SK-N-SH treated with all-trans-retinoic acid at 6 μM for 48 hours (cell line): ENCODE measurements at regions not wholly inside any gene's neighbourhood (a gene's known extent, or its start where the extent isn't known, plus 50 kb on each side); places are given as distances from the start of the nearest gene placed in this dataset.

Experiments
- ATAC-seq: fragments of 200-7000 bp; cut with Tn5 transposase; 3 replicates; pipeline ENCODE4 v1.9.1; 2020; ENCODE audit warnings: mild to moderate bottlenecking, moderate library complexity
- ARNTL ChIP-seq: fragments of 450-650 bp; formaldehyde crosslinking; IDR thresholded peaks from 2 replicates; pipeline ENCODE4 v1.5.0; 2020; ENCODE audit warnings: low read depth, mild to moderate bottlenecking, moderate library complexity, borderline replicate concordance
- BACH2 ChIP-seq: fragments of 250-450 bp; sonication (Bioruptor Pico); IDR thresholded peaks from 2 replicates; pipeline ENCODE4 v1.9.0; 2021; ENCODE audit warnings: mild to moderate bottlenecking, borderline replicate concordance
- CSDC2 ChIP-seq: fragments of 250-450 bp; sonication (Bioruptor Pico); IDR thresholded peaks from 2 replicates; pipeline ENCODE4 v1.5.0; 2020; ENCODE audit warnings: mild to moderate bottlenecking, moderate library complexity
- CSRNP3 ChIP-seq: fragments of 250-450 bp; sonication (Bioruptor Pico); IDR thresholded peaks from 2 replicates; pipeline ENCODE4 v1.5.1; 2021; ENCODE audit warnings: mild to moderate bottlenecking, moderate library complexity
- ESRRG ChIP-seq: fragments of 250-450 bp; sonication (Bioruptor Pico); IDR thresholded peaks from 2 replicates; pipeline ENCODE4 v1.6.1; 2021; ENCODE audit warnings: mild to moderate bottlenecking
- ISL1 ChIP-seq: fragments of 250-450 bp; sonication (Bioruptor Pico); IDR thresholded peaks from 2 replicates; pipeline ENCODE4 v2.1.2; 2022; ENCODE audit warnings: mild to moderate bottlenecking, moderate library complexity
- OSR1 ChIP-seq: fragments of 250-450 bp; sonication (Bioruptor Pico); IDR thresholded peaks from 2 replicates; pipeline ENCODE4 v1.8.0; 2022; ENCODE audit warnings: moderate library complexity, mild to moderate bottlenecking, inconsistent platforms
- PPARA ChIP-seq: fragments of 250-450 bp; sonication (Bioruptor Pico); IDR thresholded peaks from 2 replicates; pipeline ENCODE4 v1.5.0; 2020; ENCODE audit warnings: mild to moderate bottlenecking, borderline replicate concordance
- RARB ChIP-seq: fragments of 250-450 bp; sonication (Bioruptor Pico); IDR thresholded peaks from 2 replicates; pipeline ENCODE4 v1.8.0; 2021; ENCODE audit warnings: mild to moderate bottlenecking, moderate library complexity
- SNAI2 ChIP-seq: fragments of 250-450 bp; sonication (Bioruptor Pico); IDR thresholded peaks from 2 replicates; pipeline ENCODE4 v1.5.0; 2020; ENCODE audit warnings: mild to moderate bottlenecking, moderate library complexity
- TCF4 ChIP-seq: fragments of 250-450 bp; sonication (Bioruptor Pico); IDR thresholded peaks from 2 replicates; pipeline ENCODE4 v1.8.0; 2021; ENCODE audit warnings: mild to moderate bottlenecking, moderate library complexity, borderline replicate concordance
- TOX ChIP-seq: fragments of 250-450 bp; sonication (Bioruptor Pico); IDR thresholded peaks from 2 replicates; pipeline ENCODE4 v1.8.0; 2021; ENCODE audit warnings: mild to moderate bottlenecking, moderate library complexity, borderline replicate concordance
- ZC3H10 ChIP-seq: fragments of 250-450 bp; sonication (Bioruptor Pico); IDR thresholded peaks from 2 replicates; pipeline ENCODE4 v1.5.1; 2021; ENCODE audit warnings: mild to moderate bottlenecking, moderate library complexity
- ZFP3 ChIP-seq: fragments of 250-450 bp; sonication (Bioruptor Pico); IDR thresholded peaks from 2 replicates; pipeline ENCODE4 v1.5.0; 2020; ENCODE audit warnings: mild to moderate bottlenecking, moderate library complexity
- ZFP30 ChIP-seq: fragments of 450-650 bp; formaldehyde crosslinking; IDR thresholded peaks from 2 replicates; pipeline ENCODE4 v1.5.0; 2022; ENCODE audit warnings: mild to moderate bottlenecking, moderate library complexity
- ZNF565 ChIP-seq: fragments of 450-650 bp; formaldehyde crosslinking; conservative IDR thresholded peaks from 2 replicates; pipeline ENCODE4 v1.5.0; 2020; ENCODE audit warnings: low read depth, mild to moderate bottlenecking, moderate library complexity
- ZNF70 ChIP-seq: fragments of 450-650 bp; formaldehyde crosslinking; IDR thresholded peaks from 2 replicates; pipeline ENCODE4 v1.5.0; 2020; ENCODE audit warnings: mild to moderate bottlenecking, moderate library complexity
- ZNF8 ChIP-seq: fragments of 450-650 bp; formaldehyde crosslinking; IDR thresholded peaks from 2 replicates; pipeline ENCODE4 v1.5.0; 2020; ENCODE audit warnings: mild to moderate bottlenecking, moderate library complexity
- TF ChIP-seq, protein P1 (sequence below): fragments of 250-450 bp; sonication (Bioruptor Pico); IDR thresholded peaks from 2 replicates; pipeline ENCODE4 v1.8.0; 2020; ENCODE audit warnings: mild to moderate bottlenecking, moderate library complexity, borderline replicate concordance
- TF ChIP-seq, protein P2 (sequence below): fragments of 250-450 bp; sonication (Bioruptor Pico); IDR thresholded peaks from 2 replicates; pipeline ENCODE4 v1.5.0; 2020; ENCODE audit warnings: mild to moderate bottlenecking, moderate library complexity
- TF ChIP-seq, protein P3 (sequence below): fragments of 250-450 bp; sonication (Bioruptor Pico); IDR thresholded peaks from 2 replicates; pipeline ENCODE4 v1.8.0; 2021; ENCODE audit warnings: low read depth, mild to moderate bottlenecking, moderate library complexity, borderline replicate concordance

GRCh38 chr3:78201091-78201490, 1161.2 kb downstream of the ROBO2 start:
- TF ChIP-seq OSR1: no peak
- TF ChIP-seq RARB (CRISPR knock-in tag): no peak
- TF ChIP-seq PPARA (CRISPR knock-in tag): no peak
- TF ChIP-seq ZFP30: no peak
- no peak for ATAC-seq

DNA sequence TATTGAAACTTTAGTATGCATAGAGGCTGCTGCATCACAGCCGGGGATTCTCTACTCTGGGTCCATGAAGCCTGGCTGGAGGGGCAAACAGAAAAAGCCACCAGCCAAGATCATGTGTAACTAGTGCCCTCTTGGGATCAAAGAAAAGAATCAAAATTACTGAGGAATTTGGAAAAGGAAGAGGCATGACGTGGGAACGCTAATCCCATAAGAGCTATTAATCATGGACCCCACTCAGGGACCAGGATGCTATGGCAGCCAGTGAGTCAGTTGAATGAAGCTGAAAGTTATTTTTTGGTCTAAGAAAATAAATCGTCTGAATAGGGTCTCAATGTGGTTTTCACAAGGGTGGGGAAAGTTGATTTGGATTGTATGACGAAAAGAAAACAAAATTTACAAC, 1165.1 kb downstream of the ROBO2 start:
- TF ChIP-seq RARB (CRISPR knock-in tag) (no peak), ISL1 (CRISPR knock-in tag) (no peak), BACH2 (CRISPR knock-in tag) (no peak), OSR1 (no peak), ZNF565 (CRISPR knock-in tag) (no peak), TOX (CRISPR knock-in tag) (no peak), ARNTL (CRISPR knock-in tag) (no peak), CSRNP3 (CRISPR knock-in tag) (no peak), PPARA (CRISPR knock-in tag) (no peak), ZNF8 (no peak), ZFP30 (no peak), ESRRG (CRISPR knock-in tag) (no peak), ZFP3 (CRISPR knock-in tag) (no peak), ZC3H10 (CRISPR knock-in tag) (no peak), SNAI2 (no peak), TCF4 (CRISPR knock-in tag) (no peak), CSDC2 (no peak)
- TF ChIP-seq, protein P1, sequence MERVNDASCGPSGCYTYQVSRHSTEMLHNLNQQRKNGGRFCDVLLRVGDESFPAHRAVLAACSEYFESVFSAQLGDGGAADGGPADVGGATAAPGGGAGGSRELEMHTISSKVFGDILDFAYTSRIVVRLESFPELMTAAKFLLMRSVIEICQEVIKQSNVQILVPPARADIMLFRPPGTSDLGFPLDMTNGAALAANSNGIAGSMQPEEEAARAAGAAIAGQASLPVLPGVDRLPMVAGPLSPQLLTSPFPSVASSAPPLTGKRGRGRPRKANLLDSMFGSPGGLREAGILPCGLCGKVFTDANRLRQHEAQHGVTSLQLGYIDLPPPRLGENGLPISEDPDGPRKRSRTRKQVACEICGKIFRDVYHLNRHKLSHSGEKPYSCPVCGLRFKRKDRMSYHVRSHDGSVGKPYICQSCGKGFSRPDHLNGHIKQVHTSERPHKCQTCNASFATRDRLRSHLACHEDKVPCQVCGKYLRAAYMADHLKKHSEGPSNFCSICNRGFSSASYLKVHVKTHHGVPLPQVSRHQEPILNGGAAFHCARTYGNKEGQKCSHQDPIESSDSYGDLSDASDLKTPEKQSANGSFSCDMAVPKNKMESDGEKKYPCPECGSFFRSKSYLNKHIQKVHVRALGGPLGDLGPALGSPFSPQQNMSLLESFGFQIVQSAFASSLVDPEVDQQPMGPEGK (CRISPR knock-in tag): no peak
- TF ChIP-seq, protein P2, sequence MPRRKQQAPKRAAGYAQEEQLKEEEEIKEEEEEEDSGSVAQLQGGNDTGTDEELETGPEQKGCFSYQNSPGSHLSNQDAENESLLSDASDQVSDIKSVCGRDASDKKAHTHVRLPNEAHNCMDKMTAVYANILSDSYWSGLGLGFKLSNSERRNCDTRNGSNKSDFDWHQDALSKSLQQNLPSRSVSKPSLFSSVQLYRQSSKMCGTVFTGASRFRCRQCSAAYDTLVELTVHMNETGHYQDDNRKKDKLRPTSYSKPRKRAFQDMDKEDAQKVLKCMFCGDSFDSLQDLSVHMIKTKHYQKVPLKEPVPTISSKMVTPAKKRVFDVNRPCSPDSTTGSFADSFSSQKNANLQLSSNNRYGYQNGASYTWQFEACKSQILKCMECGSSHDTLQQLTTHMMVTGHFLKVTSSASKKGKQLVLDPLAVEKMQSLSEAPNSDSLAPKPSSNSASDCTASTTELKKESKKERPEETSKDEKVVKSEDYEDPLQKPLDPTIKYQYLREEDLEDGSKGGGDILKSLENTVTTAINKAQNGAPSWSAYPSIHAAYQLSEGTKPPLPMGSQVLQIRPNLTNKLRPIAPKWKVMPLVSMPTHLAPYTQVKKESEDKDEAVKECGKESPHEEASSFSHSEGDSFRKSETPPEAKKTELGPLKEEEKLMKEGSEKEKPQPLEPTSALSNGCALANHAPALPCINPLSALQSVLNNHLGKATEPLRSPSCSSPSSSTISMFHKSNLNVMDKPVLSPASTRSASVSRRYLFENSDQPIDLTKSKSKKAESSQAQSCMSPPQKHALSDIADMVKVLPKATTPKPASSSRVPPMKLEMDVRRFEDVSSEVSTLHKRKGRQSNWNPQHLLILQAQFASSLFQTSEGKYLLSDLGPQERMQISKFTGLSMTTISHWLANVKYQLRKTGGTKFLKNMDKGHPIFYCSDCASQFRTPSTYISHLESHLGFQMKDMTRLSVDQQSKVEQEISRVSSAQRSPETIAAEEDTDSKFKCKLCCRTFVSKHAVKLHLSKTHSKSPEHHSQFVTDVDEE (CRISPR knock-in tag): no peak
- TF ChIP-seq, protein P3, sequence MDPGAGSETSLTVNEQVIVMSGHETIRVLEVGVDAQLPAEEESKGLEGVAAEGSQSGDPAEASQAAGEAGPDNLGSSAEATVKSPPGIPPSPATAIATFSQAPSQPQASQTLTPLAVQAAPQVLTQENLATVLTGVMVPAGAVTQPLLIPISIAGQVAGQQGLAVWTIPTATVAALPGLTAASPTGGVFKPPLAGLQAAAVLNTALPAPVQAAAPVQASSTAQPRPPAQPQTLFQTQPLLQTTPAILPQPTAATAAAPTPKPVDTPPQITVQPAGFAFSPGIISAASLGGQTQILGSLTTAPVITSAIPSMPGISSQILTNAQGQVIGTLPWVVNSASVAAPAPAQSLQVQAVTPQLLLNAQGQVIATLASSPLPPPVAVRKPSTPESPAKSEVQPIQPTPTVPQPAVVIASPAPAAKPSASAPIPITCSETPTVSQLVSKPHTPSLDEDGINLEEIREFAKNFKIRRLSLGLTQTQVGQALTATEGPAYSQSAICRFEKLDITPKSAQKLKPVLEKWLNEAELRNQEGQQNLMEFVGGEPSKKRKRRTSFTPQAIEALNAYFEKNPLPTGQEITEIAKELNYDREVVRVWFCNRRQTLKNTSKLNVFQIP (CRISPR knock-in tag): no peak
- TF ChIP-seq, all 23 proteins: peak for 0
- peak; percentile 47 for ATAC-seq

GRCh38 chr3:78221300-78221699, 1181.4 kb downstream of the ROBO2 start:
- TF ChIP-seq BACH2 (CRISPR knock-in tag): no peak
- TF ChIP-seq ZNF8: no peak
- no peak for TF ChIP-seq CSDC2
- no peak for TF ChIP-seq ZFP3 (CRISPR knock-in tag)
- TF ChIP-seq ZNF70: no peak
- TF ChIP-seq TCF4 (CRISPR knock-in tag): no peak
- no peak for TF ChIP-seq ZNF565 (CRISPR knock-in tag)
- TF ChIP-seq, protein P1 (CRISPR knock-in tag): no peak
- TF ChIP-seq, protein P3 (CRISPR knock-in tag): no peak
- no peak for TF ChIP-seq ZC3H10 (CRISPR knock-in tag)
- no peak for TF ChIP-seq RARB (CRISPR knock-in tag)
- no peak for ATAC-seq
